ENCODE measurements at regions not wholly inside any gene's neighbourhood (a gene's known extent, or its start where the extent isn't known, plus 50 kb on each side); places are given as distances from the start of the nearest gene placed in this dataset.
"Not testable (repeated sequence)": the region's sequence is repeated elsewhere in the genome, so short reads cannot be mapped to it uniquely, and the experiment has no call there.

DNA sequence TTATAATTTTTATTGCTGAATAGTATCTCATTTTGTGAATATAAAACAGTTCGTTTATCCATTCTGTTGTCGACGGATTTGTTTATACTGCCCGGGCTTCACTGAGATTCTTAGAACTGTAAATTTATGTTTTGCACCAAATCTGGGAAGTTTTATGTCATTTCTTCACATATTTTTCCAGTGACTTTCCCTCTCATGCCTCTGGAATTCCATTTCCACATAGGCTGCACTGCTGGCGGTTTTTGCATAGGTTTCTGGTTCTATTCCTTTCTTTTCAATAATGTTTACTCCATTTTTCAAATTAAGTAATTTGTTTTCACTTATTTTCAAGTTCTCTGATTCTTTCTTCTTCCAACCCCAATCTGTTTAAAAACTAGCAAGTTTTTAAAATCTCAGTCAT, 130.1 kb downstream of the NPIPB11 start:
- not testable (repeated sequence) for TF ChIP-seq POLR2A (IDR thresholded peaks at IDR 0.05)
- TF ChIP-seq, protein P1, sequence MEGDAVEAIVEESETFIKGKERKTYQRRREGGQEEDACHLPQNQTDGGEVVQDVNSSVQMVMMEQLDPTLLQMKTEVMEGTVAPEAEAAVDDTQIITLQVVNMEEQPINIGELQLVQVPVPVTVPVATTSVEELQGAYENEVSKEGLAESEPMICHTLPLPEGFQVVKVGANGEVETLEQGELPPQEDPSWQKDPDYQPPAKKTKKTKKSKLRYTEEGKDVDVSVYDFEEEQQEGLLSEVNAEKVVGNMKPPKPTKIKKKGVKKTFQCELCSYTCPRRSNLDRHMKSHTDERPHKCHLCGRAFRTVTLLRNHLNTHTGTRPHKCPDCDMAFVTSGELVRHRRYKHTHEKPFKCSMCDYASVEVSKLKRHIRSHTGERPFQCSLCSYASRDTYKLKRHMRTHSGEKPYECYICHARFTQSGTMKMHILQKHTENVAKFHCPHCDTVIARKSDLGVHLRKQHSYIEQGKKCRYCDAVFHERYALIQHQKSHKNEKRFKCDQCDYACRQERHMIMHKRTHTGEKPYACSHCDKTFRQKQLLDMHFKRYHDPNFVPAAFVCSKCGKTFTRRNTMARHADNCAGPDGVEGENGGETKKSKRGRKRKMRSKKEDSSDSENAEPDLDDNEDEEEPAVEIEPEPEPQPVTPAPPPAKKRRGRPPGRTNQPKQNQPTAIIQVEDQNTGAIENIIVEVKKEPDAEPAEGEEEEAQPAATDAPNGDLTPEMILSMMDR (IDR thresholded peaks at IDR 0.05) = not testable (repeated sequence)
